HG03135 (cell line): ENCODE measurements at regions not wholly inside any gene's neighbourhood (a gene's known extent, or its start where the extent isn't known, plus 50 kb on each side); places are given as distances from the start of the nearest gene placed in this dataset.
A peak's percentile ranks its signal among the peaks of the same experiment; 100 is the strongest.

ENCODE experiments used
- ATAC-seq: cut with Tn5 transposase; IDR thresholded peaks from one replicate; pipeline ENCODE4 v1.9.1; 2021; ENCODE audit warnings: mild to moderate bottlenecking, moderate library complexity; ENCODE audit not compliant: unreplicated experiment

DNA sequence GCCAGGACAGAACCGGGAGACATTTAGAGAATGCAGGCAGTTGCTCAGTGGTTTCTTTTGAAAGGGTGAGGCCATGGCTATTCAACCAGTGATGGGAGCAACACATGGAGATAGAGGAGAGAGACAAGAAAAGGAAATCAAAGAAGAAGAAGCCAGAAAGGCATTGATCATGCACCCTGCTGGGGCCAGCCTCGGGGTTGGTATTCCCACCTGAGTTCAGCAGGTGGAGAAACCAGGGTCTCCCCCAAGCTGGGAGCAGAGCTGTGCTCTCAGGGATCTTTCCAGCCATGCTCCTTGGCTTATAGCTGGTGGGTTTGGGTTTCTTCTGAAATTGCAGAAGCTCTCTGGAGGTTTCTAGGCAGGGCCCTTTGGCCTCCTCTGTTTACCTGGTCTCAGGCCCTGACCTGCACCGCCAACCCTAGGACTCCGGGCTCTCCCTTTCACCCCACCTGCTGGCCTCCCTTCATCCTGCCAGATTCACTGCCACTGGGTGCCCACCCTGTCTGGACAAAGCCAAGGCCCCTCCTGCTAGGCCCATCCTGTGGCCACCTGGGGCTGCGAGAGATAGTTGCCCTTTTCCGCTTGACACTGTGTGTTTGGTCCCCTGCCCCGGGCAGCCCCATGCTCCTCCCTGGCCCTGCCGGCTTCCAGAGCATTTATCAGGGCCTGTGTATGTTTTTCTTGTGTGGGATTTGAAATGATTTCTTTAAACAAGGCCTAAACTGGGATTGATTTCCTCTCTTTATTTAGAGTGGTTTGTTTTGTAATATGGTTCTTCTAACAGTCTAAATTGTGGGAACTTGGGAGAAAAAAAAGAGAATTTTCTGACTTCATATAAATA, 126.7 kb downstream of the DDX1 start:
- no peak for ATAC-seq

DNA sequence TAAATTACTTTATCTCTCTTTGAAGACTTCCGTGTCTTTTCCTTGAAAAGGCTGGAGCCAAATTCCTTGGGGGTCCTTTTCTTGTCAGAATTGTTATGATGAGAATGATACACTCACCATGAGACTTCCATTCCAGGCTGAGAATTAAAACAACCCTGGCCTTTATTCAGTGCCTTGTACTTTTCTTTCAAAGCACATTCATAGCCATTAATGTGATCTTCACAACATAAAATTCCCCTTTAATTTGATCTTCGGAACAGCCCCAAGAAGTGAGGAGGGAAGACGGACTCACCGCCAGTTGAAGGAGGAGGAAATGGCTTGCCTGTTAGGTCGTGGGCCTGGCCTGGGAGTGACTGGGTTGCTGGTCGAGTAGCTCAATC, 127.3 kb downstream of the DDX1 start:
- no peak for ATAC-seq

DNA sequence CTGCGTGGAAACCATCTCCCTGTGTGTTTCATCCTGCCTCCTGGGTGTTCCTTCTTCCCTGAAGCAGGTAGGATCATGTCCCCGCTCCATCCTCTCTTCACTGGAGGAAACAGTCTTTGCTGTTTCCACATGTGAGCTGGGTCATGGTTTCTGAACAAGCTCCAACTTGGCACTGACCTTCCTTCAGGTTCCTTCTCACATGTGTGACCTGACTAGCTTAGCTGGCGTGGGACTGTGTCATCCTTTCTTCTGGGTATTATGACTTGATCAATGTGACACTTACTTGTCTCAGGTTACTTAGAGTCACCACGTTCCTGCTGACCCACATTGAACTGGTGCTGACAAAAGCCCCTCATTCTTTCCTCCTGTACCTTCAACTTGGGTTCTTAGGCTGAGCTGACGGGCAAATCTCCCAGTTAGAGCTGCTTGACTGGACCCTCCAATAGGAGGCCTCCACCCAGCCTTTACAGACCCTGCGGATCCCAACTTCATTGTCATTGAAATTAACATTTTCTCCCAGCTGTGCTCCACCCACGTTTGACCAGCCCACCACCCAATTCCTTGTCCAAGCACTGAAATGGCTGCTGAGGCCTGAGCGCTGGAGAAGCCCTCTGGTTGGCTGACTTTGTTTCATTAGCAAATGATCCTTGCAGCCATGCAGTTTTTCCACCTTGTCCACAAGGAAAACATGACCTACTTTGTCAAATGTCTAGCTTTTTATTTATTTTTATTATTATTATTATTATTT, 128.1 kb downstream of the DDX1 start:
- ATAC-seq: no peak

DNA sequence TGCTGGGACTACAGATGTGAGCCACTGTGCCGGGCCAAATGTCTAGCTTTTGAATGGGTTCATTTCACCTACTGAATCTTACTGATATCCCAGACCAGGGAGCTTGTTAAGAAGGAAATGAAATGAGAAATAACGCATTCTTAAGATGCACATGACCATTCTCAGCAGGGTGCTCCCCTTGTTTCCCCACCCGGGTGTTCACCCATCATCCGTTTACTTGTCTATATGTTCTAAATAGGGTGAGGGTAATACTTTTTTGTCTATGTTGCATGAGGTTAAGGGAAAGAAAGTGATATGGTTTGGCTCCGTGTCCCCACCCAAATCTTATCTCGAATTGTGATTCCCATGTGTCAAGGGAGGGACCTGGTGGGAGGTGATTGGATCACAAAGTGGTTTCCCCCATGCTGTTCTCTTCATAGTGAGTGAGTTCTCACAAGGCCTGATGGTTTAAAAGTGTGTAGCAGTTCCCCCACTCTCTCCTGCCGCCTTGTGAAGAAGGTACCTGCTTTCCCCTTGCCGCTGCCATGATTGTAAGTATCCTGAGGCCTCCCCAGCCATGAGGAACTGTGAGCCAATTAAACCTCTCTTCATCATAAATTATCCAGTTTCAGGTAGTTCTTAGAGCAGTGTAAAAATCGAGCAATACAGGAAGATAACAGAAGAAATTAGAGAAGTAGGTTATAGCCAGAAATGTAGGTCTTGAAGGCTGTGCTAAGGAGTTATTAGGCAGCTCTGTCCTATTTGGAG, 129.1 kb downstream of the DDX1 start:
- ATAC-seq: no peak

DNA sequence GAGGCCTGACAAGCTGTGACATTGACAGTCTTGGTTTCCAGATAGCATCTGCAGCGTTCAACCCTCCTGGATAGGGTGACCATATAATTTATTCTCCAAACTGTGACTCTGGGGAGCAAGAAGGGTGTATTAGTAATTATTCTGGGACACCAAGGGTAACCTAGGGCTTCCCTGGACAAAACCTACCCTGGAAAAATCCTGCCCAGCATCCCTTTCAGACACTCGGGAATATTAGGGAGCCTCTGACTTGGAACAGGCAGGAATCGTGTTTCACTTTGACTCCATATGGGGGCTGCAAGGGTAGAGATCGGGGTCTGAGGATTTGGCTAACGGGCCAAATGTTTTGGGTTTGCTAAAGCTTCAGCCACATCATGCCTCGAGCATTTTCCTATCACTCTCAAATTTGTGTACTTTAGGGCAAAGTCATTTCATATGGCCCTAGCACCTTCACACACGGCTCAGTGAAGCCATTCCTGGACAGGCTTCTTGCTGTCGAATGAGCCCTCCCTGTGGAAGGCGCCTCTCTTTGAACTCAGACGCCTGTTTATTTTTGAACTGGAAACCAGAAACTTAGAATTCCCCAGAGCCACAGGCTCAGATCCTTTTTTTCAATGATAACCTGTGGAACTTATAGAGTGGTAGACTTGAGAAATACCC, 129.9 kb downstream of the DDX1 start:
- ATAC-seq: no peak

DNA sequence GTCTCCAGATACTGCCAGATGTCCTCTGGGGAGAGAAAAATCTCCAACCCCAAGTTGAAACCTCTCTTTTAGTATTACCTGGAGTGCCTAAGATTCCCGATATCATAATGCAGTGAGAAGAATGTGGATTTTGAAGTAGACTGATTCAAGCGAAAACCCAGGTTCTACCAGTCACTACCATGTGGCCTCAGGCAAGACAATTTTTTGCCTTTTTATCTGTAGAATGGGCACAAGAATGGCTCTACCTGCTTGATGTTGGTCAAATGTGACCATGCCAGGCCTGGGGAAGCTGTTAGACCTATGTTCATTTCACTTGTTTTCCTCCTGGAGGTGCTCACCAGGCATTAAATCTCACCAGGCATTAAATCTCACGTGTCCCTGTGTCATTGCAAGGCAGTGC, 131.3 kb downstream of the DDX1 start:
- ATAC-seq: no peak

DNA sequence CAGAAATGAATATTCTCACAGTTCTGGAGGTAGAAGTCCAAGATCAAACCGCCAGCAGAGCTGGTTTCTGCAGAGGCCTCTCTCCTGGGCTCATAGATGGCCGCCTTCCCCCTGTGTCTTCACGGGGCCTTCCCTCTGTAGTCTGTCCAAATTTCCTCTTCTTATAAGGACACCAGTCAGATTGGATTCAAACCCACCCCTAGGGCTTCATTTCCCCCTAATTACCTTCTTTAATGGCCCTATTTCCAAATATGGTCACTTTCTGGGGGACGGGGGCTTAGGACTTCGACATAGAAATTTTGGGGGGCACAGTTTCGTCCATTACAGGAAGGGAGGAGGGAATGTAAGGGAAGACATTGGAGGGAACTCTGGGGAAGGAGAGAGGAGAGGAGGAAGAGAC, 132.6 kb downstream of the DDX1 start:
- no peak for ATAC-seq

DNA sequence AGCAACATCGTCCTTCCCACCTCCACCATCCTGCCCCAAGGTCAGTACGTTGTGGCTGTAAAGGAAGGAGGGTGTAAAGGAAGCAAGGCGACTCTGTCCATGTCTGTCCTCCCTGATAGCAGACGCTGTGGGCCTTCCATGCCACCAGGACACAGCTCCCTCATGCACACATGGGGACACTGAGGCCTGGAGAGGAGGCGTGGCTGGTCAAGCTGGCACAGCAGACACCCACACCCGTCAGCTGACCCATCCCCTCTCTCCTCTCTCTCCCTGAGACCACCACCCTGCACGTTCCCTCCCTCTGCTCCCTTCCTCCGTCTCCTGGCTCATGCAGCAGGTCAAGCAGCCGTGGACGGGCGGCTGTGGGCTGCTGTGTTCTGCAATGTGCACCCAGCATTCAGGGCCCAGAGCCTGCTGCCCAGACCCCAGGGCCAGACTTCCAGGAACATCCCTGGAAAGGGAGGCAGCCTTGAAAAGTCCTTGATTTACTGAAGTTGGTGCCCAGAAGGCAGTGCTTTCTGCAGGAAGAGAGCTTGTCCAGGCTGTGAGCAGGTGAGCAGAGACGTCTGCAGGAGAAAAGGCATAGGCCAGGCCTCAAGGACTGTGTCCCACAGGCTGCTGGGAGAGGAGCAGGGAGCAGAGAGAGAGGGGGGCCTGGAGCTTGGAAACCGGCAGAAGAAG, 133.6 kb downstream of the DDX1 start:
- ATAC-seq: no peak

DNA sequence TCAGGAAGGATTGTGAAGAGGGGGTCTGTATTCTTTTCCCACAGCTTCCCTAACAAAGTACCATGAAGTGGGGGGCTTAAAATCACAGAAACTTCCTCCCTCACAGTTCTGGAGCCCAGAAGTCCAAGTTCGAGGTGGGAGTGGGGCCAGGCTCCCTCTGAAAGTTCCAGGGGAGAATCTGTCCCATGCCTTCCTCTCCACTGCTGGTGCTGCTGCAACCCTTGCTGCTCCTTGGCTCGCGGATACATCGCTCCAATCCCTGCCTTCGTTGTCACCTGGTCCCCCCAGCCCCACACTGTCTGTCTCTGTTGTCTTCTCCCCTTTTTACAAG, 134.1 kb downstream of the DDX1 start:
- ATAC-seq: no peak

DNA sequence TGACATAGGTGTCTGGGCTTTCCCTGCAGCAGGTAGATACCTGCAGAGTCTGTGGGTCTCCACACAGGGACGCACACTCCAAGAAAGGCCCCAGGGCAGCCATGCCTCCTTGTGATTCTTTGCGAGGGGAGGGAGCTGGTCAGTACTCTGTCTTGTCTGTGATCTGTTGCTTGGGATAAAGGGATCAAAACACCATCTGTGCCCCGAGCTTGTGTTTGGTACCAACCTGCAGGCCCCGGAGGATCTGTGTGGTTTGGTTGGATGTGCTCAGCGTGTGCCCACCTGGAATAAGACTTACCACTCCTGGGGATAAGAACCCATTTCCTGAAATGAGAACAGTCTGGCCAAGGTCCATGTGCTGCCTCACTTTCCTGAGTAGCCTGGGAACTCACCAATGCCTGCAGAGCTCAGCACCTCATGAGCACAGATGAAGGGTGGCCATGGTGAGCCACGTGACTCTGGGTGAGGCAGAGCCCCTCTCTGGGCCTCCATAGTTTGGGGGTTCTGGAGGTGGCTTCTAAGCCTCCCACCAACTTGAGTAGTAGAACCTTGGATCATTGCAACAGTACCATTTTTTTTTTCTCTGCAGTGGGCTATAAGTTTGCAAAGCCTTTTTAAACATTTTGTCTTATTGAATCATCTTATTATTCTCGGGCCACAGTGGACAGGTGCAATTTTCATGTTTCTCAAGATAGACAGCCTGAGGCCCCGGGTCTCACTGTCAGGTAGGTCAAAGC, 134.8 kb downstream of the DDX1 start:
- no peak for ATAC-seq

DNA sequence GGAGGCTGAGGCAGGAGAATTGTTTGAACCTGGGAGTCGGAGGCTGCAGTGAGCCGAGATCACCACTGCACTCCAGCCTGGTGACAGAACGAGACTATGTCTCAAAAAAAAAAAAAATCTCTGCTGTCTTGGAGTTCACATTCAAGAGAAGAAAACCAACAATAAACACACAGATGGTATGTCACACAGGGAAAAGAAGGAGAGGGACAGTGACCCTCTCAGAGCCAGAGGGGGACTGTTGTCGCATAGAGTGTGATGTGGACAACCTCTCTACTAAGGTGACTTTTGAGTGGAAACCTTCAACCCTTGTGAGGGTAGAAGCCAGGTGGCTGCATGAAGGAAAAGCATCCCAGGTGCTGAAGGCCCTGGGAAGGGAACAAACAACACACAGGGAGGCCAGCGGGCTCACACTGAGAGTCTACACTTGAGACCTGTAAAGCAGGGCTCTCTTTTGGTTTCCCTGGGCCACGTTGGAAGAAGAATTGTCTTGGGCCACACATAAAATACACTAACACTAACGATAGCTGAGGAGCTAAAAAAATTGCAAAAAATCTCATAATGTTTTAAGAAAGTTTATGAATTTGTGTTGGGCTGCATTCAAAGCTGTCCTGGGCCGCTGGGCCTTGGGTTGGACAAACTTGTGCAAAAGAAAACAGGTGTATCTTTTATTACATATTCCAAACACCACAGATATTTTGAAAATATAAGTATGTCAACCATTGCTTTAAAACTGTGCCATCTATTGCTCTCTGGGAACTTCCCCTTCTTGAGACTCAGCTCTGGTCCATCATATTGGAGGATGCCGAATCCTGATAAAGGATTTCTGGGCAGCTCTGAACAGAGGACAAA, 136.0 kb downstream of the DDX1 start:
- ATAC-seq: no peak

DNA sequence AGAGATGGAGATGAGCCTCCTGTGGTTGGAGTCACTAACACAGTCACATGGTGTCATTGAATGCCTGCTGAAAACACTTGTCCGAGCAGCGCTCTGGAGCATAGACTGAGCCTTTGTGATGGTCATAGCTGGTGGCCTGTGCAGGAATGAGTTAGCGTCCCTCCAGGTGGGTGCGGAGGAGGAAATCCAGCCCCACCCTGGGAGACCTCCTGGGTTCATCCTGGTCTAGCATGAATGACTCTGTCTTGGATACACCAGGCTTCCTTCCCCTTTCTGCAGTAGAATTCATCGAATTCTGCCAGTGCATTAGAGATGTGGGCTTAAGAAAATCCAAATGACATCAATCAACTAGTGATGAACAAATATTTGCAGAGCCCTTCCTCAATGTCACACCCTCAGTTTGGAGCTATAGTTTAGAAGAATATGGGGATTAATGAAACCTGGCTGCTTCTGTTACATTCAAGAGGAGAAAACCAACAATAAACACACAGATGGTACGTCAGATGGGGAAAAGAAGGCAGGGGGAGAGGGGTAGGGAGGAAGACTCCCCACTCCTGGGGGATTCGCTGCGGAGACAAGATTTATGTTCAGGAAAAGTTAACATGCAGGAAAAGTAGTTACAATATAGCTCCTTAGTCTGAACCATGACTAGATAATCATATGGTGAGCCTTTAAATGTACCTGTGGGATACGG, 136.7 kb downstream of the DDX1 start:
- ATAC-seq: no peak

DNA sequence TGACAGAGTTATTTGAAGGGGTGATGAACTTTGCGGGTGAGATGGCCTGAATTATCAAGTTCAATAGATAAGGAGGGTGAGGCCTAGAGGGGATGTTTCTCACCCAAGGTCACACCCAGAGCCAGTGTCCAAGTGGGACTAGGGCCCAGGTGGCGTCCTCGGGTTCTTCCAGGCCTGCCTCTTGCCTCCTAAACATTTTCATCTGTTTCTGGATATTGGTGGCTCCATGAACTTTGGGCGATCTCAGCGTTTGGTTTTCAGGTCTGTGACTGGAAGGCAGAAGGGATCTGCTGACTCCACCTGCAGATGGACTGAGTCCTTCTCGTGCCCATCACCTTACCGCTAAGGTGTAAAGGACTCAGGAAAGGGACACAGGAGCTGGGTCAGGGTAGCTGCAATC, 137.3 kb downstream of the DDX1 start:
- no peak for ATAC-seq

DNA sequence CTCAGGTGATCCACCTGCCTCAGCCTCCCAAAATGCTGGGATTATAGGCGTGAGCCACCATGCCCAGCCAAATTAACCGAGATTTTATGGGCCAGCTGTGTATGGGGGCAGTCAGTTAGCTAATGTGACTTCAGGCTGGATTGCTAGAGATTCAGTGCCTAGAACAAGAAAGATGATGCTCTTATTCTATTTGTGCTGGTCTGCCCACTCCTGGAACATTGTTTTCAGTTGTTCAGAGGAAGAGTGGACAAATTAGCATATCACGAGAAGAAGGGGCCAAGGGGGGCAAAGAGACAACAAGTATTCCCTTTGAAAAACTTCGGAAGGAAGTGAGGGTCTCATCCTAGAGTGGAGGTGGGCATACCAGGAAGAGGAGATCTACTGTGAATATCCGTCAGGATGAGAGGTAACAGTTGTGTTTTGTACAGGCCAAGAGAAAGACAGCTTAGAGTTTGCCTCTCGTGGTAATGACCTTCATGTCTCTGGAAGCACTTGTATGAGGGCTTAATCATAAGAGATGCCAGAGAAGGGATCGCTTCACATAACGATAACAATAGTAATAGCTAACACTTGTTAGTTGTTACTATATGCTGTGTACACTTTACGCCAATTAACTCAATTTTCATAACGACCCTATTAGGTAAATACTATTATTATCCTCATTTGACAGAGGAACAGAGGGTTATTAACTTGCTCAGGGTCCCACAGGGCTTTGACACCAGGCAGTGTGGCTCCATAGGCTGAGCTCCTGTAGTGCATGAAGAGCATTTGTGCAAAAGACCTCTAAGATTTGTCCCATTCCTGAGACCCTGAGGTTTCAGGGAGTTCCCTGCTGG, 138.3 kb downstream of the DDX1 start:
- ATAC-seq: no peak

DNA sequence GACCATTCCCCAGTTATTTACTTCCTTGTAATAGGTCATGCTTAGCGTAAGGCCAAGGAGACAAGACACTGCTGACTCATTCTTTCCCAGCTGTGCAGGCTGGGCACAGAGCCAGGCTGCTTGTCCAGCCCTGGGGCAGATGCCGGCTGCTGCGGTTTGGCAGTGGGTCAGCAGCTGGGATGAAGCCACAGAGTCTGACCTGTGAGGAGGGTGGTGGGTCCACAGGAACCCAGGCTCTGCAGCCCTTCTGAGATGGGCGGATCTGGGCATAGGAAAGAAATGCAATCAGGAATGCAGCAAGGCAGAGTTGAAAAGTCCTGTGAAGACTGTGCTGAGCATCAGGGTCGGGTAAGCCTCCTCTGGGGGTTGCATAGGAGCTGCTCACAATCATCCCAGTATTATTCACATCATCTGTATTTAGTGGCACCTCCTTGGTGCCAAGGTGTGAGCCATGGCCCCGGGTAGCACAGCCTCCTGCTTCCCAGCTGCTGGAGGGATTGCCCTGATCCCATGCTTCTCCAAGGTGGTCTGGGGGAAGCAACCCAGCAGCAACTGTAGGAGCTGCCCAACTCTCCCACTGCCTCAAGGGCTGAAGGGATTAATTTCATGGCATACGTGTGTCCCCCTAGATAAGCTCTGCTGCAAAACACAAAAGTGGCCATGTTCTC, 139.0 kb downstream of the DDX1 start:
- peak; percentile 56 for ATAC-seq

DNA sequence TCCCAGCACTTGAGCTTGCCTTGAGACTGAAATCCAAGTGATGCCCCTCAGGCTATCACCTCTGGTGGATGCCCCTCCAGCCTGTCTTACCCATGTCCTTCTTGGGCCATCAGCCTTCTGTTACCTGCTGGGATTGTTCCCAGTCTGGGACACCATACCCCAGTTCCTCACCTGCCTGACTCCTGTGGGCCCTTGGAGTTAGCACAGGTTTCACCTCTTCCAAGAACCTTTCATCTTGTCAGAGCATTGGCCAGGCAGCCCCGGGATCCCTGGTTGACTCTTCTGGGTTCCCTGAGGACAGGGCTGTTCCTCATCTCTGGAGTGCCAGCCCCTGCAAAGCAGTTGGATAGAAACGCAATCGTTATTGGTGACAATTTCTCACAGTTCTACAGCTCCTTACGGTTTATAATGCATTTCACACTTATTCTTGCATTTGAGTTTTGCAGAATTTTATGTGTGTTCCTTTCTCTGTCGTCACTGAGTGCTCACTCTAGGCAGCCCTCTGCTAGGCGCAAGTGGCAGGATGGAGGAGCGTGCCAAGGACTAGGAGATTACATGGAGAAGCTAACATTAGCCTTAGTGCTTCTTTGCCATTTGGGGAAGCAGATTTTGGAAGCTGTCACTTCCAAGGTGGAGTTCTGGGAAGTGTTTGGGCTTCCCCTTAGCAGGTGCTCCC, 139.7 kb downstream of the DDX1 start:
- ATAC-seq: no peak

DNA sequence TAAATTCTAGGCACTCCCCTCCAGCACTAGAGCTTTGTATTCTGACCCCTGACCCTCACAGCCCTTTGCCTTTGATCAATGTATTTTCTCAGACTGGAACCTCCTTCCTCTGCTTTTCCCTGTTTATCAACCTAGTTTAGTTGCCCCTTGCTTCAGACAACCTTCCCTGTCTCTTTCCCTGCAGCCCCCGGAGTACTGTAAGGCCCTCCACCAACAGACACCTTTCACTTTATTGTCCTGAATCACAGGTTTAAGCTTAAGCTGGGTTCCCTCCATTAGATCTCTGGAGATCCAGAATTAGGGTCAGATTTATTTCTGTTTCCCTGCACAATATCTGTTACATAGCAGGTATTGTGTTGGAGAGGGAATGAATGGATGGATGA, 140.2 kb downstream of the DDX1 start:
- no peak for ATAC-seq
